ENCODE measurements at regions not wholly inside any gene's neighbourhood (a gene's known extent, or its start where the extent isn't known, plus 50 kb on each side); places are given as distances from the start of the nearest gene placed in this dataset.

GRCh38 chr5:41641621-41642020 is 131.2 kb upstream of the PLCXD3 start:
- H3K23ac ChIP-seq (ENCODE audit: low read depth, low read length): no peak overlapping the region
- no peaks in the 10 kb centered on the region for H3K9me3 ChIP-seq (ENCODE audit: control insufficient read depth, insufficient read depth, low read length)
- ChIA-PET CTCF (interaction anchor here (0.6 to 2.3 kb wide), 8 partner anchors 55 to 894 kb away, joined by 3 to 15 read pairs (median 4); no protein-coding TSS in a partner anchor), POLR2A (ENCODE audit: unreplicated experiment) (no interaction called here)
- no peak overlapping the region for H2AK5ac ChIP-seq (ENCODE audit: low read depth, low read length)
- H2BK20ac ChIP-seq (ENCODE audit: low read depth, low read length): no peak overlapping the region
- BruUV-seq (replicated peaks): no TSS peak
- WGBS, 2 experiments (ENCODE audit: extremely low coverage in 2 of 2, insufficient read length in 1 of 2): no CpG with 5 or more reads among the region's 3 CpGs
- H2BK15ac ChIP-seq (ENCODE audit: low read depth, low read length): no peak overlapping the region
- no peaks in the 10 kb centered on the region for H3K27me3 ChIP-seq (ENCODE audit: control insufficient read depth, insufficient read depth, low read length)
- TF ChIP-seq MAFK (IDR thresholded peaks at IDR 0.05; ENCODE audit: low read depth, low read length): no peak
- TF ChIP-seq, protein P1, sequence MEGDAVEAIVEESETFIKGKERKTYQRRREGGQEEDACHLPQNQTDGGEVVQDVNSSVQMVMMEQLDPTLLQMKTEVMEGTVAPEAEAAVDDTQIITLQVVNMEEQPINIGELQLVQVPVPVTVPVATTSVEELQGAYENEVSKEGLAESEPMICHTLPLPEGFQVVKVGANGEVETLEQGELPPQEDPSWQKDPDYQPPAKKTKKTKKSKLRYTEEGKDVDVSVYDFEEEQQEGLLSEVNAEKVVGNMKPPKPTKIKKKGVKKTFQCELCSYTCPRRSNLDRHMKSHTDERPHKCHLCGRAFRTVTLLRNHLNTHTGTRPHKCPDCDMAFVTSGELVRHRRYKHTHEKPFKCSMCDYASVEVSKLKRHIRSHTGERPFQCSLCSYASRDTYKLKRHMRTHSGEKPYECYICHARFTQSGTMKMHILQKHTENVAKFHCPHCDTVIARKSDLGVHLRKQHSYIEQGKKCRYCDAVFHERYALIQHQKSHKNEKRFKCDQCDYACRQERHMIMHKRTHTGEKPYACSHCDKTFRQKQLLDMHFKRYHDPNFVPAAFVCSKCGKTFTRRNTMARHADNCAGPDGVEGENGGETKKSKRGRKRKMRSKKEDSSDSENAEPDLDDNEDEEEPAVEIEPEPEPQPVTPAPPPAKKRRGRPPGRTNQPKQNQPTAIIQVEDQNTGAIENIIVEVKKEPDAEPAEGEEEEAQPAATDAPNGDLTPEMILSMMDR (conservative IDR thresholded peaks at IDR 0.05; ENCODE audit: low read depth, low read length): peak; percentile 39
- TF ChIP-seq NFE2L2 (IDR thresholded peaks at IDR 0.05; ENCODE audit: low read depth, low read length): no peak
- TF ChIP-seq RAD21 (IDR thresholded peaks at IDR 0.05; ENCODE audit: low read length): peak; percentile 51
- TF ChIP-seq SMC3 (IDR thresholded peaks at IDR 0.05; ENCODE audit: low read depth, low read length): peak; percentile 36; the same call in 1 of the 2 replicates
- no peaks in the 10 kb centered on the region for H3K36me3 ChIP-seq (ENCODE audit: control insufficient read depth, insufficient read depth, low read length)
- no peak overlapping the region for H4K91ac ChIP-seq (ENCODE audit: insufficient read depth, low read depth, low read length)
- H3K14ac ChIP-seq (replicated peaks; ENCODE audit: low read depth, low read length): no peak overlapping the region
- H2AK9ac ChIP-seq (replicated peaks; ENCODE audit: low read depth, low read length, poor library complexity): no peak overlapping the region
- intact Hi-C loops (cut with micrococcal nuclease): no loop called here
- H3K4me3 ChIP-seq (ENCODE audit: insufficient read depth, low read depth, low read length): no peak overlapping the region
- no peaks in the 10 kb centered on the region for H3K79me1 ChIP-seq (ENCODE audit: low read depth in 1 of 2, low read length in 2 of 2)
- in situ Hi-C loops (cut with MboI; ENCODE audit: low sequenced_read_pairs): loop anchor here (25.0 kb wide), 1 partner anchor 729 kb away; the partner anchor contains the start of gene C7
- H3K56ac ChIP-seq (ENCODE audit: extremely low read depth, insufficient read depth, low read length): no peak overlapping the region
- no peak overlapping the region for H2BK5ac ChIP-seq (ENCODE audit: low read depth, low read length, poor library complexity, severe bottlenecking)
- H4K5ac ChIP-seq (ENCODE audit: low read depth, low read length): no peak overlapping the region
- no peak overlapping the region for H2AFZ ChIP-seq (replicated peaks; ENCODE audit: low read length, poor library complexity)
- peak; percentile 16 for DNase-seq
- no peaks in the 10 kb centered on the region for H3K4me1 ChIP-seq (ENCODE audit: control insufficient read depth, insufficient read depth, low read length)
- H3K18ac ChIP-seq (ENCODE audit: low read depth, low read length): no peak overlapping the region
- H2BK120ac ChIP-seq (ENCODE audit: low read depth, low read length): no peak overlapping the region
- no peak overlapping the region for H3K27ac ChIP-seq (ENCODE audit: insufficient read depth, low read length)
- no peak overlapping the region for H3K4ac ChIP-seq (ENCODE audit: low read depth, low read length)
- H4K8ac ChIP-seq (ENCODE audit: low read depth in 2 of 2, low read length in 2 of 2): no peak overlapping the region
- no peak overlapping the region for H3K4me2 ChIP-seq (ENCODE audit: low read depth, low read length)
- H3K9ac ChIP-seq (ENCODE audit: low read depth, low read length): no peak overlapping the region
- no peaks in the 10 kb centered on the region for H3K9me1 ChIP-seq (ENCODE audit: insufficient read depth, low read length)
- H4K20me1 ChIP-seq (ENCODE audit: insufficient read depth, low read length): no peaks in the 10 kb centered on the region
- ATAC-seq (ENCODE audit: low read depth): no peak
- dilution Hi-C loops (cut with HindIII; ENCODE audit: low sequenced_read_pairs, unreplicated experiment): no loop called here
